ENCODE measurements at regions not wholly inside any gene's neighbourhood (a gene's known extent, or its start where the extent isn't known, plus 50 kb on each side); places are given as distances from the start of the nearest gene placed in this dataset.

DNA sequence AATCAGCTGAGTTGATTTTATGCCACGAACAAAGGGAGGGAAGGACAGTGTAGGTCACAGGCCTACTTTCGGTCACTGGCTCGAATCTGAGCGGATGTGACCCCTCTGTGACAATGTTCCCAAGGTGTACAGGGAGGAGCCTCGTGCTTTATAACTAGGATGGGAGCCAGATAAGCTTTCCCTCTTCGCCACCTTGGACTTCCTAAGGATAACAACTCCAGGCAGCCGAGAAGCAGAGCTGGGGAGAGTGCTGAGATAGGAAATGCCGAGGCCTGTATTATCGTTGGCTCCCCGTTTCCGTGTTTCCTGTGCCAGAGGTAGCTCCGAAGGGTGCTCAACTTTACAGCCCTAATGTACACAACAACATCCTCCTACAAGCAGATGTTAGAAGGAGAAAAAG lies 217.8 kb upstream of the IRX3 start:
- Mint-ChIP-seq H3K9me3 (ENCODE audit: low read depth) (no peaks in the 10 kb centered on the region), H3K36me3 (no peaks in the 10 kb centered on the region), H3K27me3 (peaks cover 4% of the 10 kb centered on the region), H3K27ac (no peak overlapping the region), H3K4me1 (no peaks in the 10 kb centered on the region), H3K4me3 (no peak overlapping the region)
- CTCF ChIA-PET, result no interaction called here
- ATAC-seq, result no peak
- DNase-seq, result no peak

DNA sequence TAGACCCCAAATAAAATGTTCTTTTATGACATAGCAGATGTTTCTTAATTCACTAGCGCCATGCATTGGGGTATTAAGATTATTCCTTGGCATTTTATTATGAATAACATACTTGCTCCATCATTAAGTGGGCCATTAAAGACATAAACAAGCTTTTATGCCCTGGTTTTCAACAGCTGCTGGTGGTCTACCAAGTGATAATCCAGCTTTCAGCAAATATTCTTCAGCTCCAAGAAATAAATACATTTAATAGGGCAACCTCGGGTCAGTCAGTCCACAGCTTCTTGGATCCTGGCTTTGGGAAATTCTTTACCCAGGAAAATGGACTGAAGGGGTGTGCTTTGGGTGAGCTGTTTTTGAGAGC lies 217.3 kb upstream of the IRX3 start:
- no peaks in the 10 kb centered on the region for H3K9me3 Mint-ChIP-seq (ENCODE audit: low read depth)
- H3K4me1 Mint-ChIP-seq, result no peaks in the 10 kb centered on the region
- no peak overlapping the region for H3K4me3 Mint-ChIP-seq
- CTCF ChIA-PET, result no interaction called here
- no peak for ATAC-seq
- H3K27ac Mint-ChIP-seq, result no peak overlapping the region
- no peaks in the 10 kb centered on the region for H3K36me3 Mint-ChIP-seq
- H3K27me3 Mint-ChIP-seq, result peaks cover 4% of the 10 kb centered on the region
- no peak for DNase-seq

DNA sequence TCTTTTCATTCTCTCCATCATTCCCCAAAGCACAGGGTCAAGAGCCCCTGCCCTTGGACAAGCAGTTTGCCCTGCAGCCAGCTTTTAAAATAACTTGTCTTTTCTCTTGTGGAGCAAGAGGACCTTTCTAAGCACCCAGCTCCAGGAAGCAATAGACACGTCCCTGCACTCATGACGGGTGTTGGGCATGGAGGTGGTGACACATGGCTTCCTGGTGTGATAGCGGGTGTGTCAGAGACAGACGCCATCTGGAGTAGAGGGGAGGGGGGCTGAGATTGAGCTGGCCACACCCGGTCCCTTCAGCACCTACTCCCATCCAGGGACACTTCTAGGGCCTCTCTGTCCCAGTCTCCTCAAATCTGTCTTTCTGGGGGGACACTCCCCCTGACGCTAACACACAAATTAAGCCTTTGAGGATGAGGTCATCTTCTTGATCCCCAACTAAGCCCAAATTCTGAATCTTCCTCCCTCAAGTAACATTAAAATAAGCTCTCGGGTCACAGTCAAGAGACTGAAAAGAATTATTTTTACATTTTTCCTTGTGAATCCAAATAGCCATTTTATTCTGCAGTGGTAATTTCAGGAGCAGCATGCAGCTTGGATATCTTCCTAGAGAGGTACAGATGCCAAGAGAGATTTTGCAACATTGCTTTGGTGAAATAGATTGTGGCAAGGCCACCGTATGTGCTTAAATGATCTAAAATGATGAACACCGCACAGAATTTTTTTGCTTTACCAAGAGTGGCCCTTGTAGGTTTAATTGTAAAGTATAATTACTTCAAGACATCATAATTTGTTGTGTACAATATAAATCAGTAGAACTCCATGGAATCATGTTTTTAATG lies 216.6 kb upstream of the IRX3 start:
- H3K27ac Mint-ChIP-seq, result no peak overlapping the region
- CTCF ChIA-PET, result no interaction called here
- DNase-seq (no peak), ATAC-seq (no peak)
- no peaks in the 10 kb centered on the region for H3K36me3 Mint-ChIP-seq
- H3K27me3 Mint-ChIP-seq, result peaks cover 4% of the 10 kb centered on the region
- no peak overlapping the region for H3K4me3 Mint-ChIP-seq
- H3K9me3 Mint-ChIP-seq (ENCODE audit: low read depth), result peaks cover 4% of the 10 kb centered on the region
- no peaks in the 10 kb centered on the region for H3K4me1 Mint-ChIP-seq

DNA sequence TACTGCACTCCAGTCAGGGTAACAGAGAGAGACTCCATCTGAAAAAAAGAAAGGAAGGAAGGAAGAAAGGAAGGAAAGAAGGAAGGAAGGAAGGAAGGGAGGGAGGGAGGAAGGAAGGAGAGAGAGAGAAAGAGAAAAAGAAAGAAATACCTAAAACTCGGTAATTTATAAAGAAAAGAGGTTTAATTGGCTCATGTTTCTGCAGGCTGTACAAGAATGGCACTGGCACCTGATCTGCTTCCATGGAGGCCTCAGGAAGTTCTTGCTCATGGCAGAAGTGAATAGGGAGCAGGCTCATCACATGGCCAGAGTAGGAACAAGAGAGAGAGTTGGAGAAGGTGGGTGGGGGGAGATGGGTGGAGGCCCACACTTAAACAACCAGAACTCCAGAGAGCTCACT lies 215.2 kb upstream of the IRX3 start:
- Mint-ChIP-seq H3K4me3 (no peak overlapping the region), H3K27ac (no peak overlapping the region)

DNA sequence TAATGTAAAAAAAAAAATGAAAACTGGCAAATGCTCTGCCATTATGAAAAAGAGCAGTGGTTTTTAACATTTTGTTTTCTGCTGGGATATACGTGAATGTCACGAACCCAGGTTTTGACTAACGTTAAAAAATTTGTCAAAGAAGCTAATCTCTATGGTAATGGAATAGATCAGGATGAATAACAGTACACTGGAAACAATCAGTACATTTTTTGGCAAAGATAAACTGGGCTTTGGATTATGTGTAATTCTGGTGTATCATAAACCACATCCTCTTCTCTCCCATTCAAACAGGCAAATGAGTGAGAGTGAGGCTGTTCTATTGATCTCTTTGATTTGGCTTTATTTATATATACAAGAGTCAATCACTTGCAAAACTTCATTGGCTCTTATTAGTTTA lies 207.0 kb upstream of the IRX3 start:
- H3K4me3 Mint-ChIP-seq, result no peak overlapping the region

More for the DNA sequence above, 215.2 kb upstream of the IRX3 start:
- DNase-seq, result no peak
- Mint-ChIP-seq H3K4me1 (no peaks in the 10 kb centered on the region), H3K27me3 (peaks cover 4% of the 10 kb centered on the region), H3K9me3 (ENCODE audit: low read depth) (peaks cover 10% of the 10 kb centered on the region), H3K36me3 (no peaks in the 10 kb centered on the region)
- no peak for ATAC-seq
- CTCF ChIA-PET, result no interaction called here

DNA sequence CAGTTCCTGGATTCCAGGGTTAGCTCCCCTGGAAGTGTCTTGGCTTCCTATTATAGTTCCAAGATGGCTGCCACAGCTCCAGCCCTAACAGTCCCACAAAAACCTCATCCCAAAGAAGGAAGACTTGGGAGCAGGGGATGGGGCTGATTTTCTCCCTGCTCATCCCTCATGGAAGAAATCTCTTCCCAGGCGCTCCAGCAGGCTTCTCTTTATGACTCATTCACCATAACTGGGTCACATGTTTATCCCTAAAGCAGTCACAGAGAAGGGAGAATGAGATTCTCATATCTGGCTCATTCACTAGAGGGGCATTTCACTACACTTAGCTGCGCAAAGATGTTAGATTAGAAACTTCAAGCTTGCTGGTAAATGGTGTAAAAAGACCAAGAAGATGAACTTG lies 206.5 kb upstream of the IRX3 start:
- Mint-ChIP-seq H3K4me1 (no peaks in the 10 kb centered on the region), H3K9me3 (ENCODE audit: low read depth) (peaks cover 4% of the 10 kb centered on the region), H3K36me3 (no peaks in the 10 kb centered on the region), H3K4me3 (no peak overlapping the region), H3K27ac (no peak overlapping the region), H3K27me3 (no peaks in the 10 kb centered on the region)
- DNase-seq (no peak), ATAC-seq (no peak)
- CTCF ChIA-PET, result no interaction called here

More for the DNA sequence above, 207.0 kb upstream of the IRX3 start:
- ATAC-seq, result no peak
- Mint-ChIP-seq H3K9me3 (ENCODE audit: low read depth) (peaks cover 9% of the 10 kb centered on the region), H3K27ac (no peak overlapping the region), H3K27me3 (no peaks in the 10 kb centered on the region), H3K4me1 (no peaks in the 10 kb centered on the region), H3K36me3 (no peaks in the 10 kb centered on the region)
- CTCF ChIA-PET, result no interaction called here
- no peak for DNase-seq

DNA sequence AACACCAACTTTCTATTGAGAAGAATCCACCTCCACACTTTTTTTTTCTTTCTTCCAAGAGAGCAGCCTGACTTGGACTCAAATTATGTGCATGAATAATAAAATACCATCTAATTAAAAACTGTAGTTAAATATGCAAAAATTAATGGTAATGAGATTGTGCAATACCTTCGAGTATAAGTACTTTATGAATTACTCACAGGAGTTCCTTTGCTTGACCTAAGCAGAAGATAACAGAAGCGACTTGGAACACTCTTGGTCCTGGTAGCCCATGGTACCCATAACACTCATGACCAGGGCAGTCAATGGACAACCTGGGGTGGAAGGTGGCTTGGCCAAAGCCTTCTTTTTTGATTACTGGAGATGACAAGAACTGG lies 203.5 kb upstream of the IRX3 start:
- Mint-ChIP-seq H3K27ac (no peak overlapping the region), H3K27me3 (no peaks in the 10 kb centered on the region), H3K4me1 (no peaks in the 10 kb centered on the region), H3K9me3 (ENCODE audit: low read depth) (no peaks in the 10 kb centered on the region), H3K36me3 (no peaks in the 10 kb centered on the region), H3K4me3 (no peak overlapping the region)
- ATAC-seq, result no peak
- CTCF ChIA-PET, result no interaction called here
- DNase-seq, result no peak

DNA sequence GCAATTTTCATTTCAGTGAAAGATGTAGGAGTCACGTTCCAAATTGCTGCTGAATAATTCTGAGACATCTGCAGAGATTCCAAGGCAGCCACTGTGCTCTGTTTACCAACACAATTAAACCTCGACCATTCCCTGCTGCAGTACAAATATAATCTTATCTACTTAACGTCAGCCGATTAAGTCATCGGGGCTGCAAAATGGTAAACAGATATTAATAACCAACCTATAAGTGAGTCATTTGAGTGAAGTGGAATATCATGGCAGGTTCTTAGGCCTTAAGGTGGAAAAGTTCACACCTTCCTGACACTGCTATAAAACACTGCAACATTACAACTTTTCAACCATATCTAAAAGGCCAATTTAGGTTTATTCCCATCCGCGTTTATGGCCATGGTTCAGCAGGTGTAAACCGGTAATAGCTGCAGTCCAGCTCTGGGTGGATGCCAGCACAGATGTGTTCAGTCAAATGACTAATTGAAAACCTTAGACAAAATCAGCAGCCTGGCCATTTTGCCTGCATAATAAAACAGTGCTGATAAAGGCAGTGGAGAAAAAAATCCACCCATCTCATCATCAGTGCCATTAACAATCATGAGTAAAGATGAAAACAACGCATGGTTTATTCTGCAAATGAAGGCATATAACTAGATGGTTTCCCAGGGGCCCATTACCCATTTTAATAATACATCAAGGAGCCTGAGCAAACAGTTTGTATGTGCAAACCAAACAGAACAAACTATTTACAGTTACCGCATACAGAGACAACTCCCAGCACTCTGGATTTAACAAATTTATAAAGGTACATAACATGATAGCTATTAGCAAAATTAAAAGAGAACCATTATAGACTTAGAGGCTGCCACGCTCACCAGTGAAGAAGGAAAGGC lies 202.9 kb upstream of the IRX3 start:
- no peaks in the 10 kb centered on the region for H3K9me3 Mint-ChIP-seq (ENCODE audit: low read depth)

DNA sequence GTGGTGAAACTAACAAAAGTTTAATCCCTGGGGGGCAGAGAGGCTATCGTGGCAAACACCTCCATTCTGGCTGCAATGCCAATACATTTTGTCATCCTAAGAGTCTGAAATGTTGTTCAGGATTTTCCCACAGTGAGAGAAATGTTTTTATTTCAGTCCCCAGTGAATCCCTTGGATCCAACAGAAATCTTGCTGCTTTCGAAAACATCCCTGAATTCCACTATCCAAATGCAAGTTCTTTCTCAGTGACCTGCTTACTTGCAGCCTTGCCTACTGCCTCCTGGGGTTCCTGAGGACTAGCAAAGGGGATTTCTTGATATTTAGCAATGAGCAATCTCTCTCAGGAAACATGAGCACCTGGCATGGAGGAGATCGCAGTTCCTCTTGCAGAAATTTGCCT lies 202.1 kb upstream of the IRX3 start:
- no peak overlapping the region for H3K27ac Mint-ChIP-seq
- no peaks in the 10 kb centered on the region for H3K27me3 Mint-ChIP-seq
- no peaks in the 10 kb centered on the region for H3K36me3 Mint-ChIP-seq
- DNase-seq (no peak), ATAC-seq (no peak)
- no peaks in the 10 kb centered on the region for H3K4me1 Mint-ChIP-seq
- no peak overlapping the region for H3K4me3 Mint-ChIP-seq
- H3K9me3 Mint-ChIP-seq (ENCODE audit: low read depth), result no peaks in the 10 kb centered on the region
- CTCF ChIA-PET, result no interaction called here

More for the DNA sequence above, 202.9 kb upstream of the IRX3 start:
- Mint-ChIP-seq H3K4me3 (no peak overlapping the region), H3K27me3 (no peaks in the 10 kb centered on the region), H3K4me1 (no peaks in the 10 kb centered on the region), H3K36me3 (no peaks in the 10 kb centered on the region), H3K27ac (no peak overlapping the region)
- ATAC-seq, result no peak
- no peak for DNase-seq
- CTCF ChIA-PET, result no interaction called here

DNA sequence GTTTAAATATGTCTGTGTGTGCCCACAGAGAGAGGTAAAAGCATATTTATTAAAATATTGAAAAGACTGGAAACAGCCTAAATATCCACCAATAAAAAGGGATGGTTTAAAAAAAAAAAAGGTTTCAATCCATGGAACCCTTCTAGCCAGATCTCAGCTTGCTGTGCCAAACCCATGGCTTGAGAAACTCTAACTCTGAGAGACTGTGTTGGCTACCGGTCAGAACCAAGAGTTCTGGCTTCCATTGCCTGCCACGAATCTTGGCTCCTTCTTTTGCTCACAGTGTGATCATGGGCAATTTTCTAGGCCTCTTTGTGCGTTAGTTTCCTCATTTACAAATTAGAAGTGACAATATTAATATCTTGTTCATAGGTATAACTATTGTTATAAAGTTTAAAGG lies 201.3 kb upstream of the IRX3 start:
- ATAC-seq (no peak), DNase-seq (no peak)
- Mint-ChIP-seq H3K27me3 (no peaks in the 10 kb centered on the region), H3K4me1 (no peaks in the 10 kb centered on the region), H3K27ac (no peak overlapping the region), H3K4me3 (no peak overlapping the region), H3K36me3 (no peaks in the 10 kb centered on the region), H3K9me3 (ENCODE audit: low read depth) (no peaks in the 10 kb centered on the region)
- CTCF ChIA-PET, result no interaction called here

DNA sequence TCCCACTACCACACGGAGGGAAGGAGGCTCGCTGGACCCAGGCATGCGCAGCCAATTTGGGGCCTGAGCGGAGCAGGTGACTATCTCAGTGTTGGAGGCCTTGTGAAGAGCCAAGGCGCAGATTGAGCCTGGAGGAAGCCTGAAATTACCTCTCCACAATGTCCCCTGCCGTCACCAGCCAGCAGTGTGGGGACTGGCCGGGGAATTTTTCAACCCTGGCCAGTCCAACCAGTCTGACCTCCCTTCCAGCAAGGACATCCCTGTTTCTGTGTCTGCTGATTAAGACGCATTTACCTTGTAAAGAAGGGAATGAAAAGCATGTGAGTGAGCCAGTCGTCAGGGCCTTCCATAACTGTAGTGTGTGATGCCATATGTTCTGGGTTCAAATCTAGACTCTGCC lies 198.1 kb upstream of the IRX3 start:
- CTCF ChIA-PET, result no interaction called here
- ATAC-seq, result no peak
- Mint-ChIP-seq H3K27ac (no peak overlapping the region), H3K4me1 (no peaks in the 10 kb centered on the region), H3K4me3 (no peak overlapping the region), H3K27me3 (no peaks in the 10 kb centered on the region), H3K9me3 (ENCODE audit: low read depth) (no peaks in the 10 kb centered on the region), H3K36me3 (no peaks in the 10 kb centered on the region)
- no peak for DNase-seq

DNA sequence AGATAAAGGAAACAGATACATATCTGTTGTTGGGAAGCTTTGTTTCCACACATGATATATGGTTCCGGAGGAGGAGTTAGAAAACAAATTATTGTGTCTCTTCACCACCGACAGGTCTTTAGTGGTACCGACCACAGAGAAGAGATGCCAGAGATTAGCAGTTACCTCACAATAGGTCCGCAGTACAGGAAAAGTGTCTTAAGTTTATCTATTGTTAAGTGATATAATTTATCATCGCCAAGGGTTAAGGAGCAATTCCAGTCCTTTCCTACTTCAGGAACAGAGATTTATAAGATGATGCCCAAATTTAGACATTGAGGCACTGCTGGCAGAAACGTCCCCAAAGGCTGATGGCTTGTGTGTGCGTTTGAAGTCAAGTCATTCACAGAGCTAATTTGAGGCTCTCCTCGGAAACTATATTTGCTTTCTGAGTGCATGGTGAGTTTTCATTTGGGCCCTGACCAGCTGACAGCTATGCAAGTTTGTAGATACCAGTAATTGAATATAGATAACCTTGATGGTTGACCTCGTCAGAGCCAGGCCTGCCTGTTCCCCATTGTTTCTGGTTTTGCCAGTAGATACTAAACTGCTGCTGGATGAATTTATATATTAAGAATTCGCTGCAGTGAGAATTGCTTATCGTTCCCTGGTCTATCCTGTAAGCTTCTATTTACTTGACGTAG lies 196.4 kb upstream of the IRX3 start:
- DNase-seq, result no peak
- H3K4me1 Mint-ChIP-seq, result no peaks in the 10 kb centered on the region
- no peak overlapping the region for H3K4me3 Mint-ChIP-seq
- H3K27ac Mint-ChIP-seq, result no peak overlapping the region
- H3K27me3 Mint-ChIP-seq, result no peaks in the 10 kb centered on the region
- H3K9me3 Mint-ChIP-seq (ENCODE audit: low read depth), result no peaks in the 10 kb centered on the region
- CTCF ChIA-PET, result no interaction called here
- no peak for ATAC-seq
- no peaks in the 10 kb centered on the region for H3K36me3 Mint-ChIP-seq

DNA sequence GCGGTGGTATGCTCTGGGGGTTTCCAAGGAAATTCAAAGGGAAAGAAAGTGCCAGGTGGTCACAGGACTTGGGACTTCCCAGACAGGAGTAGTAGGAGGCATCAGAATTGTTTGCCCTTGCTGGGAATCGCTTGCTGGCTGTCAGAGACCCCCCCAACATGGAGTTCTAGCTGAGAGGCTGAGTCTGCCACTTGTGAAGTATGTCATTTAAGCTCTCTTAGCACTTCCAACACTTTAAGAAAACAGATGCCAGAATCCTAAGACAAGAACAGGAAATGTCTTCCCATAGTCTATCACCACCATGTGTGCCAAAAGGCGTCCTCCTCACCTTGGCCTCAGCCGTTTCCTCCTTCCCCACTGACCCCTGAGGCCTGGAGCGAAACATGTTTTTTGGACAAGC lies 193.8 kb upstream of the IRX3 start:
- H3K36me3 Mint-ChIP-seq, result no peaks in the 10 kb centered on the region
- H3K27me3 Mint-ChIP-seq, result no peaks in the 10 kb centered on the region
- ATAC-seq, result no peak
- no peaks in the 10 kb centered on the region for H3K9me3 Mint-ChIP-seq (ENCODE audit: low read depth)
- no peak overlapping the region for H3K4me3 Mint-ChIP-seq
- no peak for DNase-seq
- H3K27ac Mint-ChIP-seq, result no peak overlapping the region
- H3K4me1 Mint-ChIP-seq, result no peaks in the 10 kb centered on the region
- CTCF ChIA-PET, result no interaction called here

DNA sequence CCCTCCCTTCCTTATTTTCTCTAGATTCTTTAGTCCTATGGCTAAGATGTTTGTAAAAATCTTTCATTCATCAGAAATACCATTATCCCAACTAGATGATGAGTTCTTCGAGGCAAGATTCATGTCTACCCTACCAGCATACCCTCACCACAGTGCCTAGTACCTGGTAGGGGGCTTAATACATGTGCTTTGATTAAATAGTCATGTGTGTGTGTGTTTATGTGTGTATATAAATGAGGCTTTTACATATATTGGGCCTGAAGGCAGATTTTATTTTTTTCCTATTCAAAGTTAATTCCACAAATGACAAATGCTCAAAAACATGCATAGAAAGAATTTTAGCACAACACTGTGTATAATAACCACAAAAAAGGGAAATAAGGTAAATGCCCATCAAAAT lies 193.0 kb upstream of the IRX3 start:
- H3K4me1 Mint-ChIP-seq, result no peaks in the 10 kb centered on the region
- DNase-seq, result no peak
- ATAC-seq, result no peak
- no peak overlapping the region for H3K27ac Mint-ChIP-seq
- H3K36me3 Mint-ChIP-seq, result no peaks in the 10 kb centered on the region
- no peaks in the 10 kb centered on the region for H3K27me3 Mint-ChIP-seq
- H3K9me3 Mint-ChIP-seq (ENCODE audit: low read depth), result no peaks in the 10 kb centered on the region
- H3K4me3 Mint-ChIP-seq, result no peak overlapping the region
- CTCF ChIA-PET, result no interaction called here
